22Rv1 (cell line): ENCODE measurements at regions not wholly inside any gene's neighbourhood (a gene's known extent, or its start where the extent isn't known, plus 50 kb on each side); places are given as distances from the start of the nearest gene placed in this dataset.

ENCODE experiments used
- CTCF ChIP-seq: fragments of 450-650 bp; IDR thresholded peaks from 2 replicates; pipeline ENCODE4 v1.5.1; 2017; ENCODE audit warnings: mild to moderate bottlenecking
- ZFX ChIP-seq: fragments of 450-650 bp; IDR thresholded peaks from 2 replicates; pipeline ENCODE4 v1.6.1; 2017; ENCODE audit warnings: antibody characterized with exemption, borderline replicate concordance

GRCh38 chr21:28669971-28670653 is 322.6 kb downstream of the LTN1 start:
- TF ChIP-seq CTCF (no peak), ZFX (no peak)
